ENCODE measurements at regions not wholly inside any gene's neighbourhood (a gene's known extent, or its start where the extent isn't known, plus 50 kb on each side); places are given as distances from the start of the nearest gene placed in this dataset.

GRCh38 chr5:167899490-167900070 lies 391.9 kb upstream of the WWC1 start:
- in situ Hi-C loops (cut with MboI; ENCODE audit: low pct_ligation_motif_present in 1 of 4, low pct_unique_long_range_greater_than_20kb in 1 of 4, low sequenced_read_pairs in 3 of 4): no loop called here
- Histone ChIP-seq H3K27me3 (no peaks in the 10 kb centered on the region), H3K9me3 (no peaks in the 10 kb centered on the region), H3K27ac (no peak overlapping the region), H3K4me1 (no peaks in the 10 kb centered on the region), H3K36me3 (no peaks in the 10 kb centered on the region), H3K4me3 (no peak overlapping the region)
- intact Hi-C loops (cut with DNase I; ENCODE audit: low total_unique reads): no loop called here
- DNase-seq: no peak
- TF ChIP-seq CTCF (IDR thresholded peaks at IDR 0.05): no peak
- no peak for TF ChIP-seq POLR2A (IDR thresholded peaks at IDR 0.05)
- TF ChIP-seq EP300 (IDR thresholded peaks at IDR 0.05; ENCODE audit: low read depth): no peak
- no peak for TF ChIP-seq POLR2AphosphoS5 (IDR thresholded peaks at IDR 0.05)
- WGBS, 2 donors (ENCODE audit: low coverage in 1 of 2): 79 to 83% methylated on average over 2 to 8 of the region's 8 CpGs

- Histone ChIP-seq H3K36me3 (no peaks in the 10 kb centered on the region), H3K4me1 (no peaks in the 10 kb centered on the region), H3K4me3 (no peak overlapping the region), H3K27ac (no peak overlapping the region), H3K9me3 (no peaks in the 10 kb centered on the region), H3K27me3 (no peaks in the 10 kb centered on the region)
- in situ Hi-C loops (cut with MboI; ENCODE audit: low pct_ligation_motif_present in 1 of 4, low pct_unique_long_range_greater_than_20kb in 1 of 4, low sequenced_read_pairs in 3 of 4): no loop called here
- no peak for DNase-seq
- intact Hi-C loops (cut with DNase I; ENCODE audit: low total_unique reads): no loop called here
- TF ChIP-seq POLR2AphosphoS5 (IDR thresholded peaks at IDR 0.05): no peak
- TF ChIP-seq EP300 (IDR thresholded peaks at IDR 0.05; ENCODE audit: low read depth): no peak
- no peak for TF ChIP-seq POLR2A (IDR thresholded peaks at IDR 0.05)
- no peak for TF ChIP-seq CTCF (IDR thresholded peaks at IDR 0.05)
- 82% methylated on average over 6 of the region's 6 CpGs for WGBS, 2 donors (ENCODE audit: low coverage in 1 of 2)
Observed at GRCh38 chr5:167900340-167900935, 391.0 kb upstream of the WWC1 start.

GRCh38 chr5:167902298-167902697 lies 389.1 kb upstream of the WWC1 start:
- Histone ChIP-seq H3K9me3 (no peaks in the 10 kb centered on the region), H3K4me1 (no peaks in the 10 kb centered on the region), H3K4me3 (no peak overlapping the region), H3K27ac (no peak overlapping the region), H3K27me3 (no peaks in the 10 kb centered on the region), H3K36me3 (no peaks in the 10 kb centered on the region)
- intact Hi-C loops (cut with DNase I; ENCODE audit: low total_unique reads) (no loop called here), in situ Hi-C loops (cut with MboI; ENCODE audit: low pct_ligation_motif_present in 1 of 4, low pct_unique_long_range_greater_than_20kb in 1 of 4, low sequenced_read_pairs in 3 of 4) (no loop called here)
- 30 to 57% methylated on average over 2 to 9 of the region's 9 CpGs for WGBS, 2 donors (ENCODE audit: low coverage in 1 of 2)
- DNase-seq: no peak
- no peak for TF ChIP-seq CTCF (IDR thresholded peaks at IDR 0.05)
- TF ChIP-seq POLR2AphosphoS5 (IDR thresholded peaks at IDR 0.05): no peak
- TF ChIP-seq POLR2A (IDR thresholded peaks at IDR 0.05): no peak
- no peak for TF ChIP-seq EP300 (IDR thresholded peaks at IDR 0.05; ENCODE audit: low read depth)

- TF ChIP-seq POLR2AphosphoS5 (IDR thresholded peaks at IDR 0.05) (no peak), CTCF (IDR thresholded peaks at IDR 0.05) (no peak), EP300 (IDR thresholded peaks at IDR 0.05; ENCODE audit: low read depth) (no peak), POLR2A (IDR thresholded peaks at IDR 0.05) (no peak)
- WGBS, 2 donors (ENCODE audit: low coverage in 1 of 2): 64 to 83% methylated on average over 3 to 4 of the region's 4 CpGs
- intact Hi-C loops (cut with DNase I; ENCODE audit: low total_unique reads): no loop called here
Observed at GRCh38 chr5:167903243-167903642, 388.2 kb upstream of the WWC1 start.

More at GRCh38 chr5:167903243-167903642, 388.2 kb upstream of the WWC1 start:
- H3K36me3 ChIP-seq: no peaks in the 10 kb centered on the region
- H3K9me3 ChIP-seq: no peaks in the 10 kb centered on the region
- no peak overlapping the region for H3K4me3 ChIP-seq
- no peak for DNase-seq
- in situ Hi-C loops (cut with MboI; ENCODE audit: low pct_ligation_motif_present in 1 of 4, low pct_unique_long_range_greater_than_20kb in 1 of 4, low sequenced_read_pairs in 3 of 4): no loop called here
- no peaks in the 10 kb centered on the region for H3K27me3 ChIP-seq
- no peaks in the 10 kb centered on the region for H3K4me1 ChIP-seq
- H3K27ac ChIP-seq: no peak overlapping the region

Data from transverse colon (tissue), 4 donors.